Calu3 (cell line): ENCODE measurements at regions not wholly inside any gene's neighbourhood (a gene's known extent, or its start where the extent isn't known, plus 50 kb on each side); places are given as distances from the start of the nearest gene placed in this dataset.

Experiments used
- BruUV-seq: library from RNA; stranded (reverse); fragments of 400-500 nt; replicated peaks from 2 replicates; lab custom pipeline; 2021; lab: Mats Ljungman, UMichigan
- CTCF ChIA-PET: fragments of 300-600 bp; sonication (Branson Sonifier 250); formaldehyde crosslinking; loops from one replicate; lab custom pipeline; 2022; ENCODE audit warnings: antibody characterized with exemption; lab: Charles Lee
- DNase-seq: peaks from one replicate; pipeline ENCODE4 v3.0.0; 2022
- H3K27ac Mint-ChIP-seq: one replicate; pipeline ENCODE4 v1.8.0; 2022; ENCODE audit warnings: mixed read lengths; ENCODE audit not compliant: unreplicated experiment
- H3K27me3 Mint-ChIP-seq: one replicate; pipeline ENCODE4 v1.8.0; 2022; ENCODE audit warnings: mixed read lengths; ENCODE audit not compliant: unreplicated experiment
- H3K36me3 Mint-ChIP-seq: one replicate; pipeline ENCODE4 v1.8.0; 2022; ENCODE audit warnings: mild to moderate bottlenecking, moderate library complexity, mixed read lengths; ENCODE audit not compliant: insufficient read depth, unreplicated experiment
- H3K4me1 Mint-ChIP-seq: one replicate; pipeline ENCODE4 v1.8.0; 2022; ENCODE audit warnings: mild to moderate bottlenecking, low read depth, mixed read lengths; ENCODE audit not compliant: unreplicated experiment
- H3K4me3 Mint-ChIP-seq: one replicate; pipeline ENCODE4 v1.8.0; 2022; ENCODE audit warnings: mild to moderate bottlenecking, low read depth, moderate library complexity, mixed read lengths; ENCODE audit not compliant: unreplicated experiment
- H3K9me3 Mint-ChIP-seq: one replicate; pipeline ENCODE4 v1.8.0; 2022; ENCODE audit warnings: low read depth, mixed read lengths; ENCODE audit not compliant: unreplicated experiment
- CTCF ChIP-seq: fragments of 200-600 bp; IDR thresholded peaks from one replicate; pipeline ENCODE4 v1.8.0; 2022; ENCODE audit warnings: antibody characterized with exemption; ENCODE audit not compliant: unreplicated experiment
- intact Hi-C: fragments of 100-400 bp; cut with micrococcal nuclease; formaldehyde crosslinking; loops from one replicate; pipeline ENCODE4 v1.10.0; 2022; ENCODE audit not compliant: unreplicated experiment

- CTCF ChIA-PET = interaction anchor here (1.0 kb wide), 1 partner anchor 18 kb away, joined by 5 read pairs; no protein-coding TSS in a partner anchor
- H3K27me3 Mint-ChIP-seq = no peaks in the 10 kb centered on the region
- intact Hi-C loops = no loop called here
- no peak overlapping the region for H3K27ac Mint-ChIP-seq
- no peak overlapping the region for H3K4me3 Mint-ChIP-seq
- no peaks in the 10 kb centered on the region for H3K4me1 Mint-ChIP-seq
- no TSS peak for BruUV-seq
- no peak for TF ChIP-seq CTCF
- H3K36me3 Mint-ChIP-seq = no peaks in the 10 kb centered on the region
- peaks cover 2% of the 10 kb centered on the region for H3K9me3 Mint-ChIP-seq
- no peak for DNase-seq
These were observed 250.1 kb upstream of the BOD1L1 start for GRCh38 chr4:13877626-13878025.

DNA sequence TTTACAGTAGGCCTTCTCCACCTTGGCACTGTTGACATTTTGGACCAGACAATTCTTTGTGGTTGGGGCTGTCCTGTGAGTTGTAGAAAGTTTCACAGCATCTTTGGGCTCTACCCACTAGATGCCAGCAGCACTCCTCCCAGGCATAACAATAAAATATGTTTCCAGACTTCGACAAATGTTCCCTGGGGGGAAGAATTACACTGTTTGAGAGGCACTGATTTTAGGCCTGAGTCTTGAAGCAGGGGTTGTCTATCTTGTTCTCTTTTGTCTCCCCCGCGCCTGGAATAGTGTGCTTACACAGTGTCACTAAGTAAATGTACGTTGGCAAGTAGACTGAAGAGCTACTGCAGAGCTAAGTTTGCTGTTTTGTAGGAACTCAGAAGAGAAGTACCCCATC is 254.4 kb upstream of the BOD1L1 start:
- CTCF ChIA-PET = interaction anchor here (0.7 to 0.8 kb wide), 2 partner anchors 287 to 928 kb away, joined by 3 to 4 read pairs; no protein-coding TSS in a partner anchor
- intact Hi-C loops = no loop called here
- no peaks in the 10 kb centered on the region for H3K4me1 Mint-ChIP-seq
- BruUV-seq = no TSS peak
- H3K27ac Mint-ChIP-seq = no peak overlapping the region
- no peak for DNase-seq
- H3K36me3 Mint-ChIP-seq = no peaks in the 10 kb centered on the region
- TF ChIP-seq CTCF = no peak
- H3K9me3 Mint-ChIP-seq = peaks cover 2% of the 10 kb centered on the region
- H3K27me3 Mint-ChIP-seq = no peaks in the 10 kb centered on the region
- no peak overlapping the region for H3K4me3 Mint-ChIP-seq

- TF ChIP-seq CTCF = no peak
These were observed 259.5 kb upstream of the BOD1L1 start for GRCh38 chr4:13887010-13887409.

GRCh38 chr4:13888112-13888511 is 260.6 kb upstream of the BOD1L1 start:
- H3K4me1 Mint-ChIP-seq = peaks cover 30% of the 10 kb centered on the region
- peak overlapping the region; percentile 8 for H3K27ac Mint-ChIP-seq
- no peaks in the 10 kb centered on the region for H3K36me3 Mint-ChIP-seq
- intact Hi-C loops = no loop called here
- no peak for TF ChIP-seq CTCF
- no peak for DNase-seq
- peaks cover 2% of the 10 kb centered on the region for H3K9me3 Mint-ChIP-seq
- no peaks in the 10 kb centered on the region for H3K27me3 Mint-ChIP-seq
- CTCF ChIA-PET = no interaction called here
- no peak overlapping the region for H3K4me3 Mint-ChIP-seq
- BruUV-seq = no TSS peak

More at GRCh38 chr4:13887010-13887409, 259.5 kb upstream of the BOD1L1 start:
- Mint-ChIP-seq H3K4me3 (no peak overlapping the region), H3K27ac (no peak overlapping the region), H3K36me3 (no peaks in the 10 kb centered on the region), H3K9me3 (peaks cover 2% of the 10 kb centered on the region), H3K4me1 (peaks cover 21% of the 10 kb centered on the region), H3K27me3 (no peaks in the 10 kb centered on the region)
- intact Hi-C loops = no loop called here
- no peak for DNase-seq
- CTCF ChIA-PET = no interaction called here
- BruUV-seq = no TSS peak
